SK-N-SH (cell line): ENCODE measurements at regions not wholly inside any gene's neighbourhood (a gene's known extent, or its start where the extent isn't known, plus 50 kb on each side); places are given as distances from the start of the nearest gene placed in this dataset.

Experiments used
- CTCF ChIA-PET: fragments of 300-600, 350-600 bp; formaldehyde crosslinking; extraction: SDS; loops from one replicate; lab custom pipeline; 2021; lab: Yijun Ruan, JAX
- POLR2A ChIA-PET: fragments of 350-600 bp; sonication (Branson Sonifier 250); formaldehyde crosslinking; extraction: SDS; loops from one replicate; lab custom pipeline; 2020; ENCODE audit warnings: antibody characterized with exemption, inconsistent platforms; lab: Yijun Ruan, JAX
- DNase-seq: peaks from one replicate; pipeline ENCODE4 v3.0.0; 2012
- H2AFZ ChIP-seq: fragments of 200-600 bp; sonication (generic); 2 replicates; pipeline ENCODE4 v1.8.1; 2016; ENCODE audit warnings: antibody characterized with exemption, mild to moderate bottlenecking, low read depth
- H3F3A ChIP-seq: fragments of 200-600 bp; sonication (generic); replicated peaks from 2 replicates; pipeline ENCODE3; 2016; ENCODE audit warnings: antibody characterized with exemption, mild to moderate bottlenecking; ENCODE audit not compliant: insufficient read depth
- H3K27ac ChIP-seq, 2 experiments: fragments of 200-500 bp in 1 of 2; fragments of 200-600 bp in 1 of 2; sonication (Bioruptor generic) in 1 of 2; sonication (generic), shearing (Covaris generic) in 1 of 2; 2 replicates each; pipeline versions ENCODE4 v1.5.1 to v1.6.1; 2014 to 2016; ENCODE audit warnings: low read depth in 2 of 2, inconsistent platforms in 1 of 2, low read length in 1 of 2, mild to moderate bottlenecking in 1 of 2, mixed read lengths in 1 of 2
- H3K27me3 ChIP-seq: fragments of 200-600 bp; sonication (generic), shearing (Covaris generic); 2 replicates; pipeline ENCODE4 v1.6.1; 2016; ENCODE audit warnings: mixed run types; ENCODE audit not compliant: insufficient read depth
- H3K36me3 ChIP-seq, 2 experiments: fragments of 200-500 bp in 1 of 2; fragments of 200-600 bp in 1 of 2; sonication (Bioruptor generic) in 1 of 2; sonication (generic) in 1 of 2; replicated peaks in 1 of 2; 2 replicates each; pipeline versions ENCODE3 to v1.5.1; 2014 to 2016; ENCODE audit warnings: low read length in 1 of 2, mild to moderate bottlenecking in 1 of 2; ENCODE audit not compliant: insufficient read depth in 2 of 2, control insufficient read depth in 1 of 2
- H3K4me1 ChIP-seq, 2 experiments: fragments of 200-500 bp in 1 of 2; fragments of 200-600 bp in 1 of 2; sonication (Bioruptor generic) in 1 of 2; sonication (generic), shearing (Covaris generic) in 1 of 2; 2 replicates each; pipeline versions ENCODE4 v1.5.1 to v1.6.1; 2014 to 2016; ENCODE audit warnings: low read depth in 1 of 2, low read length in 1 of 2, mixed run types in 1 of 2; ENCODE audit not compliant: insufficient read depth in 2 of 2, control insufficient read depth in 1 of 2
- H3K4me2 ChIP-seq: fragments of 200-600 bp; sonication (generic), shearing (Covaris generic); 2 replicates; pipeline ENCODE4 v1.6.1; 2017; ENCODE audit warnings: mixed run types
- H3K4me3 ChIP-seq, 2 experiments: fragments of 200-500 bp in 1 of 2; fragments of 200-600 bp in 1 of 2; sonication (Bioruptor generic) in 1 of 2; sonication (generic), shearing (Covaris generic) in 1 of 2; 2 replicates each; pipeline versions ENCODE4 v1.5.1 to v1.8.1; 2014 to 2016; ENCODE audit warnings: low read depth in 2 of 2, inconsistent platforms in 1 of 2, low read length in 1 of 2, mild to moderate bottlenecking in 1 of 2, mixed read lengths in 1 of 2, moderate library complexity in 1 of 2
- H3K79me2 ChIP-seq: fragments of 200-600 bp; sonication (generic); 2 replicates; pipeline ENCODE4 v1.8.1; 2017; ENCODE audit warnings: mild to moderate bottlenecking; ENCODE audit not compliant: insufficient read depth
- H3K9ac ChIP-seq: fragments of 200-600 bp; sonication (generic); 2 replicates; pipeline ENCODE4 v1.6.1; 2017; ENCODE audit warnings: mixed run types
- H3K9me2 ChIP-seq: fragments of 200-600 bp; sonication (generic); 2 replicates; pipeline ENCODE4 v1.6.1; 2017; ENCODE audit warnings: mixed run types
- H3K9me3 ChIP-seq: fragments of 200-600 bp; sonication (generic); 2 replicates; pipeline ENCODE4 v1.6.1; 2017; ENCODE audit warnings: mixed run types, mild to moderate bottlenecking, moderate library complexity
- H4K20me1 ChIP-seq: fragments of 200-600 bp; sonication (generic); 2 replicates; pipeline ENCODE4 v1.6.1; 2017; ENCODE audit warnings: mild to moderate bottlenecking, mixed run types; ENCODE audit not compliant: insufficient read depth
- CTCF ChIP-seq: fragments of 200-600 bp; sonication (generic); IDR thresholded peaks from 2 replicates; pipeline ENCODE4 v1.6.1; 2017; ENCODE audit warnings: antibody characterized with exemption, mild to moderate bottlenecking, moderate library complexity
- EZH2phosphoT487 ChIP-seq: fragments of 200-600 bp; sonication (generic); IDR thresholded peaks from 2 replicates; pipeline ENCODE4 v1.6.1; 2017; ENCODE audit warnings: low read depth, mixed run types, mild to moderate bottlenecking, antibody characterized with exemption, moderate library complexity, borderline replicate concordance
- FOXJ3 ChIP-seq: sonication (generic); formaldehyde crosslinking; IDR thresholded peaks from 2 replicates; pipeline ENCODE4 v1.5.1; 2020; ENCODE audit warnings: mild to moderate bottlenecking, missing genetic modification reagents
- FOXM1 ChIP-seq: IDR thresholded peaks from 2 replicates; pipeline ENCODE4 v1.4.0; 2012; ENCODE audit warnings: low read depth, mild to moderate bottlenecking
- MAX ChIP-seq: IDR thresholded peaks from 2 replicates; pipeline ENCODE4 v1.4.0; 2012; ENCODE audit warnings: low read depth
- NFIC ChIP-seq: IDR thresholded peaks from 2 replicates; pipeline ENCODE4 v1.4.0; 2012; ENCODE audit warnings: borderline replicate concordance
- PBX3 ChIP-seq: IDR thresholded peaks from 2 replicates; pipeline ENCODE4; 2012
- REST ChIP-seq: IDR thresholded peaks from 2 replicates; pipeline ENCODE4 v1.6.1; 2012; ENCODE audit warnings: mild to moderate bottlenecking, low read depth, low read length, moderate library complexity
- RFX5 ChIP-seq: IDR thresholded peaks from 2 replicates; pipeline ENCODE4 v1.6.1; 2012; ENCODE audit warnings: mild to moderate bottlenecking, improper control_type of control experiment, low read length
- SIN3A ChIP-seq: IDR thresholded peaks from 2 replicates; pipeline ENCODE4 v1.6.1; 2012; ENCODE audit warnings: low read depth, mild to moderate bottlenecking, low read length, moderate library complexity, borderline replicate concordance
- SMC3 ChIP-seq: IDR thresholded peaks from 2 replicates; pipeline ENCODE4 v1.6.1; 2012; ENCODE audit warnings: low read depth, low read length, improper control_type of control experiment
- TCF12 ChIP-seq: IDR thresholded peaks from 2 replicates; pipeline ENCODE4 v1.4.0; 2012
- ZBTB33 ChIP-seq: IDR thresholded peaks from 2 replicates; pipeline ENCODE4 v1.4.0; 2012; ENCODE audit warnings: low read depth, borderline replicate concordance
- WGBS: methylation state at CpG from one replicate; pipeline ENCODE4 v1.1.6; 2017; ENCODE audit warnings: low lambda C conversion rate; 5-methylcytosine and 5-hydroxymethylcytosine counted together
- TF ChIP-seq, protein P1 (sequence below): IDR thresholded peaks from 2 replicates; pipeline ENCODE4 v1.4.0; 2012; ENCODE audit warnings: low read depth, borderline replicate concordance

GRCh38 chr6:150659046-150659763, 59.5 kb downstream of the PLEKHG1 start:
- CTCF ChIA-PET: no interaction called here
- Histone ChIP-seq H3K9me2 (no peaks in the 10 kb centered on the region), H3K4me1 (peaks cover 0 to 6% of the 10 kb centered on the region in 2 experiments; a peak in 1 of 4 replicates), H3K27ac (no peak overlapping the region), H2AFZ (no peak overlapping the region)
- POLR2A ChIA-PET: no interaction called here
- TF ChIP-seq EZH2phosphoT487 (no peak), SIN3A (no peak), RFX5 (no peak), PBX3 (no peak), CTCF (no peak), REST (no peak), SMC3 (no peak), NFIC (no peak), FOXJ3 (no peak), MAX (no peak), FOXM1 (no peak), TCF12 (no peak), ZBTB33 (no peak)
- TF ChIP-seq, protein P1, sequence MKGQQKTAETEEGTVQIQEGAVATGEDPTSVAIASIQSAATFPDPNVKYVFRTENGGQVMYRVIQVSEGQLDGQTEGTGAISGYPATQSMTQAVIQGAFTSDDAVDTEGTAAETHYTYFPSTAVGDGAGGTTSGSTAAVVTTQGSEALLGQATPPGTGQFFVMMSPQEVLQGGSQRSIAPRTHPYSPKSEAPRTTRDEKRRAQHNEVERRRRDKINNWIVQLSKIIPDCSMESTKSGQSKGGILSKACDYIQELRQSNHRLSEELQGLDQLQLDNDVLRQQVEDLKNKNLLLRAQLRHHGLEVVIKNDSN: no peak
- TF ChIP-seq, all 33 proteins: peak for 0
- Histone ChIP-seq H3K9ac (no peak overlapping the region), H3K36me3 (no peaks in the 10 kb centered on the region), H3K4me2 (no peak overlapping the region), H3K9me3 (no peaks in the 10 kb centered on the region), H3K4me3 (no peak overlapping the region), H3F3A (no peaks in the 10 kb centered on the region), H3K79me2 (no peaks in the 10 kb centered on the region), H4K20me1 (no peaks in the 10 kb centered on the region), H3K27me3 (no peaks in the 10 kb centered on the region; the same call in 1 of the 2 replicates)
- DNase-seq: peak; percentile 10
- 14% methylated on average over 5 of the region's 6 CpGs for WGBS
